OCI-LY1 (cell line): ENCODE measurements at regions not wholly inside any gene's neighbourhood (a gene's known extent, or its start where the extent isn't known, plus 50 kb on each side); places are given as distances from the start of the nearest gene placed in this dataset.
"Not testable (repeated sequence)": the region's sequence is repeated elsewhere in the genome, so short reads cannot be mapped to it uniquely, and the experiment has no call there.

Experiments used
- EZH2 ChIP-seq: fragments of 200-600 bp; sonication (generic), shearing (Covaris generic); IDR thresholded peaks from 2 replicates; pipeline ENCODE4 v1.8.0; 2017; ENCODE audit warnings: borderline replicate concordance, mixed run types, mild to moderate bottlenecking, antibody characterized with exemption, low read length, moderate library complexity, mixed read lengths
- TF ChIP-seq, protein P1 (sequence below): fragments of 200-600 bp; sonication (generic), shearing (Covaris generic); IDR thresholded peaks from 2 replicates; pipeline ENCODE4 v1.5.1; 2017; ENCODE audit warnings: mild to moderate bottlenecking, antibody characterized with exemption, low read length, moderate library complexity, mixed read lengths

DNA sequence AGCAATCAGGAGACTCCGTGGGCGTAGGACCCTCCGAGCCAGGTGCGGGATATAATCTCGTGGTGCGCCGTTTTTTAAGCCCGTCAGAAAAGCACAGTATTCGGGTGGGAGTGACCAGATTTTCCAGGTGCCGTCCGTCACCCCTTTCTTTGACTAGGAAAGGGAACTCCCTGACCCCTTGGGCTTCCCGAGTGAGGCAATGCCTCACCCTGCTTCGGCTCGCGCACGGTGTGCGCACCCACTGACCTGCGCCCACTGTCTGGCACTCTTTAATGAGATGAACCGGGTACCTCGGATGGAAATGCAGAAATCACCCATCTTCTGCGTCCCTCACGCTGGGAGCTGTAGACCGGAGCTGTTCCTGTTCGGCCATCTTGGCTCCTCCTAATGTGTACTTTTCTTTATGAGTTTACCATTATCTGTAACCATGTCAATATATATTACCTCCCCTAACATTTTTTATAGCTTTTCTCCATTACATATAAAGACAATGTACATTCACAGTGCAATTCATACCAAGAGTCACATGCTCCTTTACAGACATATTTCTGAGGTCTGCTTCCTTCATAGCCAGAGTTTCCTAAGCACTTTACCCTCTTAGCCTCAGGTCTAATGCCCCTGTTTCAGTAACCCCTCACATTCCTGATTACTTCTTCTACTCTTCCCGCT lies 71.4 kb upstream of the TLE4 start:
- TF ChIP-seq EZH2 = not testable (repeated sequence)
- TF ChIP-seq, protein P1, sequence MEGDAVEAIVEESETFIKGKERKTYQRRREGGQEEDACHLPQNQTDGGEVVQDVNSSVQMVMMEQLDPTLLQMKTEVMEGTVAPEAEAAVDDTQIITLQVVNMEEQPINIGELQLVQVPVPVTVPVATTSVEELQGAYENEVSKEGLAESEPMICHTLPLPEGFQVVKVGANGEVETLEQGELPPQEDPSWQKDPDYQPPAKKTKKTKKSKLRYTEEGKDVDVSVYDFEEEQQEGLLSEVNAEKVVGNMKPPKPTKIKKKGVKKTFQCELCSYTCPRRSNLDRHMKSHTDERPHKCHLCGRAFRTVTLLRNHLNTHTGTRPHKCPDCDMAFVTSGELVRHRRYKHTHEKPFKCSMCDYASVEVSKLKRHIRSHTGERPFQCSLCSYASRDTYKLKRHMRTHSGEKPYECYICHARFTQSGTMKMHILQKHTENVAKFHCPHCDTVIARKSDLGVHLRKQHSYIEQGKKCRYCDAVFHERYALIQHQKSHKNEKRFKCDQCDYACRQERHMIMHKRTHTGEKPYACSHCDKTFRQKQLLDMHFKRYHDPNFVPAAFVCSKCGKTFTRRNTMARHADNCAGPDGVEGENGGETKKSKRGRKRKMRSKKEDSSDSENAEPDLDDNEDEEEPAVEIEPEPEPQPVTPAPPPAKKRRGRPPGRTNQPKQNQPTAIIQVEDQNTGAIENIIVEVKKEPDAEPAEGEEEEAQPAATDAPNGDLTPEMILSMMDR = not testable (repeated sequence)
